ENCODE measurements at regions not wholly inside any gene's neighbourhood (a gene's known extent, or its start where the extent isn't known, plus 50 kb on each side); places are given as distances from the start of the nearest gene placed in this dataset.

DNA sequence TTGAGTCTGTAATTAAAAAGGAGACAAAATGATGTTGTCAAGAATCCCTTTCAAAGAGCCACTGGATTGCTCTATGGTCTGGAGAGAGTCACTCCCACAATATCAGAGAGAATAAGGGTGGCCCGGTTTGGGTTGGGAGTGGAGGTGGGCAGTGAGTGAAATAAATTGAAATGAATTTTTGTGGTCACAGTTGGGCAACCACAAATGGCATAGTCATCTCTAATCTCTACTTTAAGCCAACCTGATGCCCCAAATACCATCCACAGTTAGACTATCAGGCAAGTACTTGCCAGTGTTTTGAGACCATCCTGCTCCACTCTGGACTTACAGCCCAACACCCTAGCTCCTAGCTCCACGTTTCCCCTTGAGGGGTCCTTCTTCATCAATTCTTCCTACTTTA lies 559.7 kb downstream of the BCL11A start:
- no peak for DNase-seq (ENCODE audit: low read depth, low spot score)

GRCh38 chr2:59988341-59988740 lies 565.1 kb downstream of the BCL11A start:
- no peak for DNase-seq (ENCODE audit: low read depth, low spot score)

- DNase-seq (ENCODE audit: low read depth, low spot score) = no peak
Measured at GRCh38 chr2:59986511-59986910, 566.9 kb downstream of the BCL11A start.

DNA sequence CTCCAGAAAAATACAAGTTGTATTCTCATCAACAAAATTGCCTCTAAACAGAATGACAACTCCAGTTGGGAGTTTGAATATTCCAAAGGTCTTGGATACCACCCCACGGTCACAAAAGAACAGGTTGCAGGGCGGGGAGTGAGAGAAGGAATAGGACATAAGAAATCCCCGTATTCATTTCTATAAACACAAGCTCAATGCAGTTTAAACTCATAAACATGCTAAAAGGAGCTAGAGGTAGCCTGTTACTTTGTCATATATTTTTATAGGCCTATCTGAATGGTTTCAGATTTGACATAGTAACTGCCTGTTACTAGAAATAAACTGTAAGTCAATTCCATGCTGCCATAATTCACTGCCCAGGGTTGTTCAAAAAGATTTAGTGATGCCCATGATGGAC lies 567.5 kb downstream of the BCL11A start:
- DNase-seq (ENCODE audit: low read depth, low spot score) = no peak

GRCh38 chr2:59974051-59974766 lies 579.2 kb downstream of the BCL11A start:
- DNase-seq (ENCODE audit: low read depth, low spot score) = no peak

DNA sequence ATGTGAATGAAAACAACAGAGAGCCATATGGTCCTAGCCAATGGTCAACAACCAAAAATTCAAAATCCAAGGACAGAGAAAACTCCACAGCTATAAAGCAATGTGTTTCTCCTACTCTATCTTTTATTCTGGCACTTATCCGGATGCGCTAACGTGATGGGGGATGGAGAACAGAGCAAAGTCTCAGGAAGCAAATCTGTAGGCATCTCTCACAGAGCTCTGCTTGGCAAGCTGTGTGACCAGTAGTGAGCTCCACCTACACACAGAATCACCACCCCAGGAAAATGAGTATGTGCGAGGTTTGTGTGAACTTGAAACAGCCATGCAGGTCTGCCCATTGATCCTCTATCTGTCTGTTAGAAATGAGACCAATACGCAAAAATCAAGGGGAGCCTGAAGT lies 584.3 kb downstream of the BCL11A start:
- no peak for DNase-seq (ENCODE audit: low read depth, low spot score)

GRCh38 chr2:59968441-59968840 lies 585.0 kb downstream of the BCL11A start:
- no peak for DNase-seq (ENCODE audit: low read depth, low spot score)

GRCh38 chr2:59967691-59968090 lies 585.8 kb downstream of the BCL11A start:
- no peak for DNase-seq (ENCODE audit: low read depth, low spot score)

- no peak for DNase-seq (ENCODE audit: low read depth, low spot score)
Measured at GRCh38 chr2:59963157-59963556, 590.3 kb downstream of the BCL11A start.

GRCh38 chr2:59961746-59962145 lies 591.7 kb downstream of the BCL11A start:
- no peak for DNase-seq (ENCODE audit: low read depth, low spot score)

DNA sequence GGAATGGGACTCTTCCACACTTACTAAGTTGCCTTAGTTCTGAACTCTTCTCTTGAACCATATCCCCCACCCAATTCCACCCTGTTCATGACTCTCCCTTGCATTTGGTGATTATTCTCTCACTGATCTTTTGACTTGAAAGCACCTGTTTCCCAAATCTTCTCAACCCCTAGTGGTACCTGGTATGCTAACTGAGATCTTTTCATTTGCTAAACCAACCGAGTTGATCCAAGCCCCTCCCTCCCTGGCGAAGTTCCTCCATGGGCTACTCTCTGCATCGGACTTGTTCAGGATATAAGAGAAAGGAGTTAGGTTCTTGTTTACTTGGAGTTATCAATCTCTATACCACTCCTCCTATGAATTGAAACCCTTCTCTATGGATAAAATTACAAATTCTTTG lies 593.5 kb downstream of the BCL11A start:
- no peak for DNase-seq (ENCODE audit: low read depth, low spot score)

DNA sequence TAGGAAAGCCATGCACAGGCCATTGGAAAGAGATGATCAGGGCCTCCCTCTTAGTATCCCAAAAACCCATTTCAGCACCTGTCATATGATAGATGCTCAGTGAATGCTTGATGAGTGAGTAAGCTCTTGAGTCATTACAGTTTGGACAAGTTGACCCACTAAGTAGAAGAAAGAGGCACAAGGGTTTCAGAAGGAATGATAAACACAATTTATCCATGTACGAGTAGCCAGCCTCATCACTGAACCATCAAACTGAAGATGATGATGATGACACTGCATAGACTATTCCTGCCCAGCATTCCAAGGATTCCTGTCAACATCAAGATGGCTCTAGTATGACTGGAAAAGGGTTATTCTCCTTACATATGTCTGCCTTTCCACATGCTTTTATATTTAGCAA lies 596.0 kb downstream of the BCL11A start:
- DNase-seq (ENCODE audit: low read depth, low spot score) = no peak

DNA sequence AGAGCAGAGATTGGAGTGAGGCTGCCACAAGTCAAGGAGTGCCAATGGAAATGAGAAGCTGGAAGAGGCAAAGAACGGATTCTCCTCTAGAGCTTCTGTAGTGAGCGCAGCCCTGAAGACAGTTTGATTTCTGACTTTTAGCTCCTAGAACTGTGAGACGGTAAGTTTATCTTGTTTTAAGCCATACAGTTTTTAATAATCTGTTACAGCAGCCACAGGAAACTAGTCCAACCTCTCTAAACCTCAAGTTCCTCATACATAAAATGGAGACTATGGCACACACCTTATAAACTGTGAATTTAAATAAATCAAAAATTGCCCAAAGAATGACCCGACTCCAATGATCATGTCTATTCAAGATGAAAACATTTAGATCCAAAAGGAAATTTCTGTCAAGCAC lies 596.5 kb downstream of the BCL11A start:
- DNase-seq (ENCODE audit: low read depth, low spot score) = no peak

- no peak for DNase-seq (ENCODE audit: low read depth, low spot score)
Measured at GRCh38 chr2:59947917-59948541, 605.4 kb downstream of the BCL11A start.

- no peak for DNase-seq (ENCODE audit: low read depth, low spot score)
Measured at GRCh38 chr2:59947209-59947608, 606.2 kb downstream of the BCL11A start.

DNA sequence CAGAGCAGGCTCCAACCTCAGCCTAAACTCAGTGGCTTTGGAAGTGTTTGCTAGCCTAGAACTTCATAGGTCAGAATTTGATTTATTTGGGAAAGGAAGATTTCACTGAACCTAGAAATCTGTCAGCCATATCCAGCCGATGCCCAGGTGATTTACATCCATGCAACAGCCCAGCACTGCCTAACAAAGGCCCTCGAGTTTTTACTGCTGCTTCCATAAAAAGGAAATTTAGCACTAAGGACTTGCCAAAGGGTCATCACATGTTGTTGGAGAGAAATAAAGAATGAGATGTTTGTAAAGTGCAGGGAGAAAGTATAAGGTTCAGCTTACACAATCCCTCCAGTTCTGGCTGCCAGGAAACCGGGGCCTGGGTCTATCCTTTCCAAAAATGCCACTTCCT lies 614.2 kb downstream of the BCL11A start:
- DNase-seq (ENCODE audit: low read depth, low spot score) = no peak

DNA sequence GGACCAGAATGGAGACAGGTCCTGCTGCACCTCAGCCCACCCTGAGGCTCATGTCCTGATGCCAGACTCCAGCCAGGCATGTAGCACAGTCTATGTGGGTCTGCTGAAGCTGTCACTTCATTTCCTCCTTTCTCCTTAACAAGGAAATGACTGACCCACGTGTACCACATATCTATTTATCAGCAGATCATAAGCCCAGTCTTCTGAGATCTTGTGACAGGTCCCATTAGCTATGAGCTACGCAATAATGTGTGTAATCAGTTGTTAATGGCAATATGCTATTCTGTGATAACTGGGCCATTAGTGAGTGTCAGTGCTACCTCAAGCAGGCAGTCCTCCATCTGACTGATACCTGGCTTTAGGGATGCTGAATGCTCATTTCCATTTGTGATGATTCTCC lies 615.3 kb downstream of the BCL11A start:
- DNase-seq (ENCODE audit: low read depth, low spot score) = no peak

DNA sequence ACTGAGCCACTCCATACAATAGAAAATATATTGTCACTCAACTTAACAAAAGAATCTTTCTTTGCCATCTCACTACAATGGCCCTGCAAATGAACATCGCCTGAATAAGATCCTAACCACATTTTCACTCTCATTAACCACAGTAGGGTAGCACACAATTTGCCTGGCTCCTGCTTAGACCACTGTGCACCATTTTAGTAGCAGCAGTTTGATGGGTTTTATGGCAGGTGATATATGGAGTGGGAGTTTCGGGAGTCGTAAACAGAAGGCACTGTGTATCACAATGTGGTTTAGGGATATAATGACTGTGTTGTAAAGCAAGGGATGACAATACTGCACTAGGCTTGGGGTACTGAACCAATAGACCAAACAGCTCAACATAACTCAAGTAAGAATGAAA lies 617.4 kb downstream of the BCL11A start:
- DNase-seq (ENCODE audit: low read depth, low spot score) = peak; percentile 1

GRCh38 chr2:59935005-59935404 lies 618.4 kb downstream of the BCL11A start:
- no peak for DNase-seq (ENCODE audit: low read depth, low spot score)

DNA sequence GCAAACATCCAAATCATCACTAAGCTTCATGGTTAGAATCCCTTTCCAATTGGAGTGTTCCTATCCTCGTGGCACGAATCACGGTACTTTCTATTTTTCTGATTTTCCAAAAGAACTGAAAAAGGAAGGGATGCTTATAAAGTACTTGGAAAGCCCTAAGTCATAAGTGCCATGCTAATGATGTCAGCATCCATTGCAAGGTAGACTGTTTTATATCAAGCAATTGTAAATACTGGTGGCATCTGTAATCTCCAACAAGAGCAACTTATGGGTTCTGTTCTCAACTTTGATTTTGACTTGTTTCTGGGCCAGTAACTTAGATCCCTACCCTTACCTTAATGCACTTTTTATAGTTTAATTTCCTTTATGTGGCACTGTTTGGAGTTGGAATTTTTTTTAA lies 619.5 kb downstream of the BCL11A start:
- no peak for DNase-seq (ENCODE audit: low read depth, low spot score)

- DNase-seq (ENCODE audit: low read depth, low spot score) = no peak
Measured at GRCh38 chr2:59932341-59932740, 621.1 kb downstream of the BCL11A start.

DNA sequence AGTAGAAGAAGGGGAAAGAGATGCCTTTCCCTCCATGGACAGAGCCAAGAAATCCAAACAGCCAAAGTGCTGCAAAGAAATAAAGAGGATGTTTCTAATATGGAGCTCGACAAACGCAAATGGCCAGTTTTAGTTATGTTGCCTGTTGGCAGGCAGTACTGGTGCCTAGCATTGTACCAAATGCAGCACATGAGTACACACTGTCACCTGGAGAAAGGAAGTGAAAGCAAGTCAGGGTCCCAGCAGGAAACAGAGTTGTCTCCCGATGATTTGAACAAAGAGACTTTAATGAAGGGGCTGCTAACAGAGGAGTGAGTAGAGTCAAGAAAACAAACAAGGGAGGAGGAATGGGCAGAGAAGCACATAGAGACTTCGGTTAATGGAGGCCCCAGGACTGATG lies 623.0 kb downstream of the BCL11A start:
- DNase-seq (ENCODE audit: low read depth, low spot score) = no peak

GRCh38 chr2:59926731-59927130 lies 626.7 kb downstream of the BCL11A start:
- no peak for DNase-seq (ENCODE audit: low read depth, low spot score)

GRCh38 chr2:59925321-59925720 lies 628.1 kb downstream of the BCL11A start:
- DNase-seq (ENCODE audit: low read depth, low spot score) = no peak
